ENCODE measurements at regions not wholly inside any gene's neighbourhood (a gene's known extent, or its start where the extent isn't known, plus 50 kb on each side); places are given as distances from the start of the nearest gene placed in this dataset.

GRCh38 chr15:94785091-94785490 is 553.7 kb downstream of the MCTP2 start:
- H2AK5ac ChIP-seq (ENCODE audit: low read length): no peak overlapping the region

GRCh38 chr15:94791008-94791407 is 559.6 kb downstream of the MCTP2 start:
- H3K27me3 ChIP-seq (ENCODE audit: insufficient read depth, low read length): no peaks in the 10 kb centered on the region
- H3K27ac ChIP-seq (ENCODE audit: low read depth, low read length): no peak overlapping the region
- H3K79me2 ChIP-seq (ENCODE audit: control insufficient read depth, insufficient read depth, low read length, poor library complexity): no peaks in the 10 kb centered on the region
- no peak overlapping the region for H3K14ac ChIP-seq (ENCODE audit: low read length)
- H3K4ac ChIP-seq (ENCODE audit: low read depth, low read length): no peak overlapping the region
- no peaks in the 10 kb centered on the region for H3K79me1 ChIP-seq (ENCODE audit: low read length)
- H4K8ac ChIP-seq (ENCODE audit: low read depth, low read length): no peak overlapping the region
- DNase-seq: no peak
- H3K4me1 ChIP-seq (ENCODE audit: control insufficient read depth in 1 of 2, insufficient read depth in 2 of 2, low read length in 2 of 2): peaks cover 0 to 2% of the 10 kb centered on the region in 2 experiments
- H3K23ac ChIP-seq (ENCODE audit: low read length): no peak overlapping the region
- H2BK5ac ChIP-seq (ENCODE audit: low read depth, low read length, poor library complexity): no peak overlapping the region
- no CpG with 5 or more reads among the region's 2 CpGs for WGBS (ENCODE audit: extremely low coverage, insufficient coverage, insufficient read length)
- H2BK120ac ChIP-seq (ENCODE audit: insufficient read depth, low read length, poor library complexity): no peak overlapping the region
- no peak overlapping the region for H4K12ac ChIP-seq (ENCODE audit: low read depth, low read length)
- H3K9ac ChIP-seq (ENCODE audit: low read length): no peak overlapping the region
- no peak overlapping the region for H3K4me3 ChIP-seq (ENCODE audit: low read depth, low read length)
- no peaks in the 10 kb centered on the region for H3K36me3 ChIP-seq (ENCODE audit: control insufficient read depth in 1 of 2, insufficient read depth in 2 of 2, low read length in 2 of 2)
- H2AFZ ChIP-seq (ENCODE audit: insufficient read depth, low read length, poor library complexity): no peak overlapping the region
- no peak overlapping the region for H2BK12ac ChIP-seq (ENCODE audit: low read length)
- no peak overlapping the region for H3K4me2 ChIP-seq (ENCODE audit: low read length)
- no peaks in the 10 kb centered on the region for H3K9me3 ChIP-seq (ENCODE audit: insufficient read depth, low read depth, low read length)
- H3K18ac ChIP-seq (ENCODE audit: low read length): no peak overlapping the region
- no peak overlapping the region for H4K91ac ChIP-seq (ENCODE audit: low read depth, low read length)
- H2AK5ac ChIP-seq (ENCODE audit: low read length): no peak overlapping the region

More at GRCh38 chr15:94785091-94785490, 553.7 kb downstream of the MCTP2 start:
- Histone ChIP-seq H4K8ac (ENCODE audit: low read depth, low read length) (no peak overlapping the region), H4K12ac (ENCODE audit: low read depth, low read length) (no peak overlapping the region), H3K9ac (ENCODE audit: low read length) (no peak overlapping the region), H3K79me2 (ENCODE audit: control insufficient read depth, insufficient read depth, low read length, poor library complexity) (no peaks in the 10 kb centered on the region), H2BK120ac (ENCODE audit: insufficient read depth, low read length, poor library complexity) (no peak overlapping the region), H3K4me1 (ENCODE audit: control insufficient read depth in 1 of 2, insufficient read depth in 2 of 2, low read length in 2 of 2) (no peaks in the 10 kb centered on the region), H3K36me3 (ENCODE audit: control insufficient read depth in 1 of 2, insufficient read depth in 2 of 2, low read length in 2 of 2) (no peaks in the 10 kb centered on the region), H3K27ac (ENCODE audit: low read depth, low read length) (no peak overlapping the region), H3K4me2 (ENCODE audit: low read length) (no peak overlapping the region), H3K23ac (ENCODE audit: low read length) (no peak overlapping the region), H2BK5ac (ENCODE audit: low read depth, low read length, poor library complexity) (no peak overlapping the region), H3K18ac (ENCODE audit: low read length) (no peak overlapping the region), H3K9me3 (ENCODE audit: insufficient read depth, low read depth, low read length) (no peaks in the 10 kb centered on the region), H3K14ac (ENCODE audit: low read length) (no peak overlapping the region), H2AFZ (ENCODE audit: insufficient read depth, low read length, poor library complexity) (no peak overlapping the region), H2BK12ac (ENCODE audit: low read length) (no peak overlapping the region), H4K91ac (ENCODE audit: low read depth, low read length) (no peak overlapping the region), H3K4me3 (ENCODE audit: low read depth, low read length) (no peak overlapping the region), H3K4ac (ENCODE audit: low read depth, low read length) (no peak overlapping the region), H3K79me1 (ENCODE audit: low read length) (no peaks in the 10 kb centered on the region), H3K27me3 (ENCODE audit: insufficient read depth, low read length) (no peaks in the 10 kb centered on the region)
- WGBS (ENCODE audit: extremely low coverage, insufficient coverage, insufficient read length): no CpG with 5 or more reads among the region's 2 CpGs
- peak in 1 of 2 donors; percentile 82 for DNase-seq

GRCh38 chr15:94791510-94791909 is 560.1 kb downstream of the MCTP2 start:
- Histone ChIP-seq H3K14ac (ENCODE audit: low read length) (no peak overlapping the region), H2AK5ac (ENCODE audit: low read length) (no peak overlapping the region), H3K27me3 (ENCODE audit: insufficient read depth, low read length) (no peaks in the 10 kb centered on the region), H2BK12ac (ENCODE audit: low read length) (no peak overlapping the region), H3K4me2 (ENCODE audit: low read length) (no peak overlapping the region), H3K9ac (ENCODE audit: low read length) (no peak overlapping the region), H4K12ac (ENCODE audit: low read depth, low read length) (no peak overlapping the region), H2BK120ac (ENCODE audit: insufficient read depth, low read length, poor library complexity) (no peak overlapping the region), H3K23ac (ENCODE audit: low read length) (no peak overlapping the region), H3K27ac (ENCODE audit: low read depth, low read length) (no peak overlapping the region), H2AFZ (ENCODE audit: insufficient read depth, low read length, poor library complexity) (no peak overlapping the region), H3K4me1 (ENCODE audit: control insufficient read depth in 1 of 2, insufficient read depth in 2 of 2, low read length in 2 of 2) (peaks cover 0 to 2% of the 10 kb centered on the region in 2 experiments), H3K36me3 (ENCODE audit: control insufficient read depth in 1 of 2, insufficient read depth in 2 of 2, low read length in 2 of 2) (no peaks in the 10 kb centered on the region), H3K9me3 (ENCODE audit: insufficient read depth, low read depth, low read length) (no peaks in the 10 kb centered on the region), H2BK5ac (ENCODE audit: low read depth, low read length, poor library complexity) (no peak overlapping the region), H3K4me3 (ENCODE audit: low read depth, low read length) (no peak overlapping the region), H3K79me2 (ENCODE audit: control insufficient read depth, insufficient read depth, low read length, poor library complexity) (no peaks in the 10 kb centered on the region), H3K4ac (ENCODE audit: low read depth, low read length) (no peak overlapping the region), H3K79me1 (ENCODE audit: low read length) (no peaks in the 10 kb centered on the region), H3K18ac (ENCODE audit: low read length) (no peak overlapping the region), H4K91ac (ENCODE audit: low read depth, low read length) (no peak overlapping the region), H4K8ac (ENCODE audit: low read depth, low read length) (no peak overlapping the region)
- no CpG with 5 or more reads among the region's 2 CpGs for WGBS (ENCODE audit: extremely low coverage, insufficient coverage, insufficient read length)
- no peak for DNase-seq

- no peaks in the 10 kb centered on the region for H3K79me1 ChIP-seq (ENCODE audit: low read length)
- no peaks in the 10 kb centered on the region for H3K36me3 ChIP-seq (ENCODE audit: control insufficient read depth in 1 of 2, insufficient read depth in 2 of 2, low read length in 2 of 2)
- no peak overlapping the region for H4K12ac ChIP-seq (ENCODE audit: low read depth, low read length)
- no peak overlapping the region for H2BK5ac ChIP-seq (ENCODE audit: low read depth, low read length, poor library complexity)
- no peak overlapping the region for H4K8ac ChIP-seq (ENCODE audit: low read depth, low read length)
- no peaks in the 10 kb centered on the region for H3K27me3 ChIP-seq (ENCODE audit: insufficient read depth, low read length)
- H3K4me2 ChIP-seq (ENCODE audit: low read length): no peak overlapping the region
- H2AK5ac ChIP-seq (ENCODE audit: low read length): no peak overlapping the region
- H4K91ac ChIP-seq (ENCODE audit: low read depth, low read length): no peak overlapping the region
- peaks cover 0 to 2% of the 10 kb centered on the region in 2 experiments for H3K4me1 ChIP-seq (ENCODE audit: control insufficient read depth in 1 of 2, insufficient read depth in 2 of 2, low read length in 2 of 2)
- H3K27ac ChIP-seq (ENCODE audit: low read depth, low read length): no peak overlapping the region
- no peak overlapping the region for H3K9ac ChIP-seq (ENCODE audit: low read length)
- no peak overlapping the region for H3K4ac ChIP-seq (ENCODE audit: low read depth, low read length)
- H3K9me3 ChIP-seq (ENCODE audit: insufficient read depth, low read depth, low read length): no peaks in the 10 kb centered on the region
- H2BK12ac ChIP-seq (ENCODE audit: low read length): no peak overlapping the region
- no peak overlapping the region for H3K4me3 ChIP-seq (ENCODE audit: low read depth, low read length)
- no peaks in the 10 kb centered on the region for H3K79me2 ChIP-seq (ENCODE audit: control insufficient read depth, insufficient read depth, low read length, poor library complexity)
- no peak overlapping the region for H2BK120ac ChIP-seq (ENCODE audit: insufficient read depth, low read length, poor library complexity)
- no peak overlapping the region for H3K23ac ChIP-seq (ENCODE audit: low read length)
- no peak overlapping the region for H3K14ac ChIP-seq (ENCODE audit: low read length)
- DNase-seq: peak in 1 of 2 donors; percentile 1
- WGBS (ENCODE audit: extremely low coverage, insufficient coverage, insufficient read length): no CpG with 5 or more reads among the region's 2 CpGs
- no peak overlapping the region for H2AFZ ChIP-seq (ENCODE audit: insufficient read depth, low read length, poor library complexity)
- no peak overlapping the region for H3K18ac ChIP-seq (ENCODE audit: low read length)
Measured at GRCh38 chr15:94792196-94792595, 560.8 kb downstream of the MCTP2 start.

Data from trophoblast cell (in vitro differentiated cells and primary cell).